Skeletal muscle satellite cell (primary cell): ENCODE measurements at regions not wholly inside any gene's neighbourhood (a gene's known extent, or its start where the extent isn't known, plus 50 kb on each side); places are given as distances from the start of the nearest gene placed in this dataset.

Experiments
- H3K27me3 ChIP-seq: 2 replicates; pipeline ENCODE4 v1.7.0; 2013; ENCODE audit warnings: low read length; ENCODE audit not compliant: control insufficient read depth, insufficient read depth
- H3K36me3 ChIP-seq: 2 replicates; pipeline ENCODE4 v1.7.0; 2013; ENCODE audit warnings: mild to moderate bottlenecking, control low read depth, low read length; ENCODE audit not compliant: insufficient read depth
- H3K4me1 ChIP-seq: 2 replicates; pipeline ENCODE4 v1.7.0; 2013; ENCODE audit warnings: low read length; ENCODE audit not compliant: control insufficient read depth, insufficient read depth
- H3K4me2 ChIP-seq: 2 replicates; pipeline ENCODE4 v1.7.0; 2013; ENCODE audit warnings: mild to moderate bottlenecking, low read length
- H3K4me3 ChIP-seq: 2 replicates; pipeline ENCODE4 v1.7.0; 2013; ENCODE audit warnings: low read length
- H3K9ac ChIP-seq: 2 replicates; pipeline ENCODE4 v1.7.0; 2013; ENCODE audit warnings: mild to moderate bottlenecking, low read depth, low read length, moderate library complexity
- H3K9me3 ChIP-seq: replicated peaks from 2 replicates; pipeline ENCODE4 v1.7.0; 2013; ENCODE audit warnings: mild to moderate bottlenecking, control low read depth, low read length

DNA sequence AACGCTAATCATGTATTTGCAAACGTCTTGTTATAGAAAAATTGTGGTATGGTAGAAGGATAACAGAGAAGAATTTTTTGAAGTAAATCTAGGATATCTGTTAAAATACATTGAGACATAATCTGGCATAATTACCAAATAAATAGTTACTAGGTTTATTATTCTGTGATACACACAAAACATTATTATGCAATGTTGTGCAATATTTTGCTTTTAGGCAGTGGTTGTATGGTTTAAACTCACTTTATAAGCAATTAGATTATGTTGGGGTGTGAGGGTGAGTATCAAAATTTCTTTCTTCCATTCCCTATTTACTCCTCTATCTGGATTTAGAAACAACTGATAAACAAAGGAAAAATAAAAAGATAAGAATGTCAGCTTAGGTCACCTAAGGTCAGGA lies 385.6 kb downstream of the SLITRK6 start:
- H3K9ac ChIP-seq, result no peak overlapping the region
- H3K9me3 ChIP-seq, result no peaks in the 10 kb centered on the region
- H3K36me3 ChIP-seq, result no peaks in the 10 kb centered on the region
- H3K4me1 ChIP-seq, result no peaks in the 10 kb centered on the region
- H3K4me2 ChIP-seq, result no peak overlapping the region
- H3K27me3 ChIP-seq, result no peaks in the 10 kb centered on the region
- H3K4me3 ChIP-seq, result no peak overlapping the region

DNA sequence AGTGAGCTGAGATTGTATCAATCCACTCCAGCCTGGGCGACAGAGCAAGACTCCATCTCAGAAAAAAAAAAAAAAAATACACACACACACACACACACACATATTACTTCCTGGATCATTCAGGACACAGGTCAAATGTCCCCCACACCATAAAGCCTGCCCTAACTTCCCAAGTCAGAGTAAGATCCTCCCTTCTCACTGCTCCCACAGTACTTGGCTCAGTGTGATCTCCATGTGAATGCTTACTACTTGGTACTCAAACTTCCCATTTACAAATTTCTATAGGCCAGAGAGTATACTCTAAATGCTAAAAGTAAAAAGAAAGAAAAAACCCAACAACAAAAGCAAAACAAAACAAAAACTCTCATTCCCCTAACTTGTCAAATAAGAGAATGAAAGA lies 386.8 kb downstream of the SLITRK6 start:
- no peak overlapping the region for H3K4me3 ChIP-seq
- H3K9me3 ChIP-seq, result no peaks in the 10 kb centered on the region
- H3K9ac ChIP-seq, result no peak overlapping the region
- H3K4me2 ChIP-seq, result no peak overlapping the region
- H3K36me3 ChIP-seq, result no peaks in the 10 kb centered on the region
- no peaks in the 10 kb centered on the region for H3K4me1 ChIP-seq
- H3K27me3 ChIP-seq, result no peaks in the 10 kb centered on the region

DNA sequence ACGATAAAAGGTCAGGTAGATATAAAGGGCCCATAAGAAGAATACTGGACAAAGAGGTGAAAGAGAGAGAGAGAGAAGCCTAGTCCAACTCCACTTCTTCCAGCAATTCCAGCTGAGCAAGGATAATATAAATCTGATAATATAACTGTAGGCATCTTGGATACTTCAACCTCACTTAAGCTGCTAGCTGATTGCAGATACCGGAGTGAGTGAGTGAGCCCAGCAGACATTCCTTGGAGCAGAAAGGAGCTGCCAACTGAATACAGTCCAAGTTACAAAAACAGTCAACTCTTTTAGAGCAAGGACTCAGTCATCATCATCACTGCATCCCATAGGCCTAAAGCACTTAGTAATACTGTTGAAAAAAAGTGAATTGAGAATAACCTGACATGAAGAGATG lies 387.6 kb downstream of the SLITRK6 start:
- Histone ChIP-seq H3K9ac (no peak overlapping the region), H3K4me3 (no peak overlapping the region), H3K4me2 (no peak overlapping the region), H3K9me3 (no peaks in the 10 kb centered on the region), H3K27me3 (no peaks in the 10 kb centered on the region), H3K4me1 (no peaks in the 10 kb centered on the region), H3K36me3 (no peaks in the 10 kb centered on the region)

DNA sequence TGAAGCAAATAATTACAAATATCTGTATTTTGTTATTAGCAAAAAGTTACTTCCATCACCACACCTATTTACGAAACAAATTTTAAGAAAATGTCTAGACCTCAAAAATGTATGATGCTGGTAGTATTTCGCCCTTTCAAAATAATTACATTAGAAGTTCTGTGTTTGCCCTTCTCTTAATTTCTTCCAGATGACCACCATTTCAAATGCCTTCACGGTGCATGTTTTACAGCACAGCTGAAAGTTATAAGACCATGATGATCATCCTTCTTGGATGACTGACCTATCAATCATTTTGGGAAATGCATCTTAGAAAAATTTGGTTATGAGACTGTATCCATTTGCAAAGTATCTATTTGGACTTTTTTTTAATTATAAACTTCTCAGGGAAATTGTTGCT lies 390.8 kb downstream of the SLITRK6 start:
- Histone ChIP-seq H3K36me3 (no peaks in the 10 kb centered on the region), H3K9ac (no peak overlapping the region), H3K9me3 (no peaks in the 10 kb centered on the region), H3K4me1 (no peaks in the 10 kb centered on the region), H3K4me3 (no peak overlapping the region), H3K4me2 (no peak overlapping the region), H3K27me3 (no peaks in the 10 kb centered on the region)

DNA sequence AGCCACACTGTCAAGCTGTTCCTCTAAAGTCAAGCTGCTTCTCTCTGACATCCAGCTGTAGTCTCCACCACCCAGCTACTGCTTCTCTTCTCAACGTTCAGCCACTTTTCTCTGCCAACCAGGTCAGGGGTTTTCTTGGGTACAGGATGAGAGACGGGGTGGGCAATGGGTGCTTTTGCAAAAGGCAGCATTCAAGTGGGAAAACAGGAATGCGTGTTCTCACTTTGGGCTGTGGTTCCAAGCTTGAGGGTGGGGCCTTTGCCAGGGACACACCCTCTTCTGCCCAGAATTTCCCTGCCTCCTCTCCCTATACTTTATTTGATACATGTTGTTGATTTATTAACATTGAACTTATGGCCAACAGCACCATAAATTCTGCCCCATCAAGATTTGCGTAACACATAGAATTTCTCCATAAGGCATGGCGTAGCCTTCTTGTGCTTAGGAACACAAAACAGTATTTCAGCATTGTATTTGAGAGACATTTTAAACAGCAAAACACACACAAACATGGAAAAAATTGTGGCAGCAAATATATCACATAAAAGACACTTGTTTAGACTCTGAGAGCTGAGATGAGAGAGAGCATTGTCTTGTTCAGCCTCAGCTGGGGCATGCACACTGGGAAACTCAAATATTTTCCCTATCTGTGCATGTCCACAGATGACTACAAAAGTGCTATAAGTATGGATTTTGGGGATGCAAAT lies 392.8 kb downstream of the SLITRK6 start:
- H3K9me3 ChIP-seq, result peaks cover 3% of the 10 kb centered on the region
- no peak overlapping the region for H3K9ac ChIP-seq
- no peaks in the 10 kb centered on the region for H3K4me1 ChIP-seq
- no peak overlapping the region for H3K4me3 ChIP-seq
- H3K4me2 ChIP-seq, result no peak overlapping the region
- H3K27me3 ChIP-seq, result no peaks in the 10 kb centered on the region
- H3K36me3 ChIP-seq, result no peaks in the 10 kb centered on the region

DNA sequence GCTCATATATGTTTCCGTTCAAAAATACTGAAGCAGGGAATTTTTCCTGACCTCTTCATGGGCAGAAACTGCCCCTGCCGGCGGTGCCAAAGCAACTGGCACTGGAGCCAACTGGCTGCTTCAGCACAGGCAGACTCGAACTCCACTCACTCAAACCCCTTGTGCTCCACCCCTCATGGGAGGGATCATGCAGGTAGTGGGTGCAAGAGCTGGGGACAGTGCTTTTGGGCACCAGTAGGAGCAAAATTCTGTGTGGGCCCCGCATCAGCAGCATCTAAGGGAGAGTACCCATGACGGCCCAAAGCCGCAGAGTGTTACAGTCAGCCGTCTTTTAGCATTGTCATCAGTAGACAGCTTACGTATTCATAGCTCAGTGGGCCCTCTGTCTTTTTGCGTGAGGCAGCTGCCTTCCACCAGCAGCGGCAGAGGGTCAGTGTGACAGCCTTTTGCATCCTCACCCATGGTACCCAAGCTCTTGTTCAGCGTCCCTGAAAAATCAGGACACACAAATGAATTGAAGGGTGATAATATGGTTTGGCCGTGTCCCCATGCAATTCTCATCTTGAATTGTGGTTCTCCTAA lies 393.8 kb downstream of the SLITRK6 start:
- no peaks in the 10 kb centered on the region for H3K27me3 ChIP-seq
- H3K9me3 ChIP-seq, result peaks cover 9% of the 10 kb centered on the region
- H3K4me1 ChIP-seq, result no peaks in the 10 kb centered on the region
- H3K4me3 ChIP-seq, result no peak overlapping the region
- H3K36me3 ChIP-seq, result no peaks in the 10 kb centered on the region
- H3K9ac ChIP-seq, result no peak overlapping the region
- no peak overlapping the region for H3K4me2 ChIP-seq

DNA sequence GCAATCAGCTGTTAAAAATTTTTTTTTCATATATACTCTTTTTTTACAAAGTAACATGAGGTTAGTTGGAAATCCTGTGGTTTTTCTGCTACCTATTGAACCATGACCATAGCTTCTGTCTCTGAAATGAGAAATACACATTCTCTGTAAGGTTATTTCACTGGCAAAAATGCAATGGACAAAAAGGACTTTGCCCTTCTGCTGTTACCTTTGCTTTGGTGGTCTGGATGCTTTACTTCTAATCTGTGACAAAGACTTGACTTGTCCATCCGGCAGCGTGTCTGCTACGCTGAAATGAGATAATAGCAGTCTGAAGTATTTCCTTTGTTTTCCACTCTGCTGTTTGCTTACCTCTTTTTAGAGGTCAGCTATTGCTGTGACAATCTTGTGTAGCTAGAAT lies 412.8 kb downstream of the SLITRK6 start:
- Histone ChIP-seq H3K4me3 (no peak overlapping the region), H3K36me3 (no peaks in the 10 kb centered on the region), H3K9me3 (peaks cover 7% of the 10 kb centered on the region), H3K9ac (no peak overlapping the region), H3K27me3 (no peaks in the 10 kb centered on the region), H3K4me1 (no peaks in the 10 kb centered on the region), H3K4me2 (no peak overlapping the region)

DNA sequence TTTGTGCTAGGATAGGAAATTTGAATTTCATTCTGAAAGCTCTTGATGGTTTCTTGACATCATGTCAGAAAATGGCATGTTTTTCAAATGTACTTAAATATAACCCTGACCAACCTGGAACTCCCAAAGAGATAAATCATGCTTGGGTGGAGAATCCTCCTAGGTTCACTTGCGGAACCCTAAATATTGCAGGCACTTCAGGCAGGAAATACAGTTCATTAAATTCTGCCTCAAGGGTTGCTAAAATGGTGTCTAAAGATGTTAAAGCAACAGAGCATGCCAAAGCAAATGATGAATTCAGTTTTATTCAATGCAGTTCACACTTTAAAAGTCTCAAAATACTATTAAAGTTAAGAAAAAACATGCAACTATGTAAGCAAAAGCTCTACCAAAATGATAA lies 415.9 kb downstream of the SLITRK6 start:
- Histone ChIP-seq H3K4me2 (no peak overlapping the region), H3K36me3 (no peaks in the 10 kb centered on the region), H3K4me3 (no peak overlapping the region)

DNA sequence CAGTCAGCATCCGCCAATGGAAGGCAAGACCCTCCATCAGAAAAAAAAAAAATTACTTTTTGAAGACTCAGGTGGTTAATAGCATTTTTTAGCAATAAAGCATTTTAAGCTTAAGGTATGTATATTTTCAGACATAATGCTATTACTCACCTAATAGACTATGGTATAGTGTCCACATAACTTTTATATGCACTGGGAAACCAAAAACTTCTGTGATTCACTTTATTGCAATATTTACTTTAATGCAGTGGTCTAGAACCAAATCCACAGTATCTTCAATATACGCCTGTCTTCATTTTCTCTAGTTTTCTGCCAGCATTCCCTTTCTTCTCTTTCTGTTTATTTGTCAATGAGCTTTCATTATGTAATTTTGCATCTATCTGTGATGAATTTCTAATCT lies 418.1 kb downstream of the SLITRK6 start:
- no peak overlapping the region for H3K4me2 ChIP-seq
- no peak overlapping the region for H3K4me3 ChIP-seq
- H3K36me3 ChIP-seq, result no peaks in the 10 kb centered on the region
- no peaks in the 10 kb centered on the region for H3K27me3 ChIP-seq
- no peak overlapping the region for H3K9ac ChIP-seq
- H3K9me3 ChIP-seq, result peaks cover 12% of the 10 kb centered on the region
- H3K4me1 ChIP-seq, result no peaks in the 10 kb centered on the region

More for the DNA sequence above, 415.9 kb downstream of the SLITRK6 start:
- H3K9me3 ChIP-seq, result peaks cover 12% of the 10 kb centered on the region
- H3K27me3 ChIP-seq, result no peaks in the 10 kb centered on the region
- no peak overlapping the region for H3K9ac ChIP-seq
- H3K4me1 ChIP-seq, result no peaks in the 10 kb centered on the region

DNA sequence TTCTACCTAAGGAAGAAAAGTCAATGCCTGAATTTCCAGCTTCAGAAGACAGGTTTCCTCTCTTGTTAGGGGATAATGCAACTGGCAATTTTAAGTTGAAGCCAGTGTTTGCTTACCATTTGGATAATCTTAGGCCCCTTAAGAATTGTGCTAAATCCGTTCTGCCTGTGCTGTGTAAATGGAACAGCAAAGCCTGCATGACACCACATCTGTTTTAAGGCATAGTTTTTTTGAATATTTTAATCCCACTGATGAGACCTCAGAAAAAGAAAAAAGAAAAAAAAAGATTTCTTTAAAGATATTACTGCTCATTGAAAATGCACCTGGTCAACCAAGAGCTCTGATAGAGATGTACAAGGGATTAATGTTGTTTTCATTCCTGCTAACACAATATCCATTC lies 419.2 kb downstream of the SLITRK6 start:
- no peaks in the 10 kb centered on the region for H3K4me1 ChIP-seq
- H3K4me2 ChIP-seq, result no peak overlapping the region
- H3K36me3 ChIP-seq, result no peaks in the 10 kb centered on the region
- no peak overlapping the region for H3K4me3 ChIP-seq
- no peaks in the 10 kb centered on the region for H3K27me3 ChIP-seq
- peaks cover 11% of the 10 kb centered on the region for H3K9me3 ChIP-seq
- H3K9ac ChIP-seq, result no peak overlapping the region

DNA sequence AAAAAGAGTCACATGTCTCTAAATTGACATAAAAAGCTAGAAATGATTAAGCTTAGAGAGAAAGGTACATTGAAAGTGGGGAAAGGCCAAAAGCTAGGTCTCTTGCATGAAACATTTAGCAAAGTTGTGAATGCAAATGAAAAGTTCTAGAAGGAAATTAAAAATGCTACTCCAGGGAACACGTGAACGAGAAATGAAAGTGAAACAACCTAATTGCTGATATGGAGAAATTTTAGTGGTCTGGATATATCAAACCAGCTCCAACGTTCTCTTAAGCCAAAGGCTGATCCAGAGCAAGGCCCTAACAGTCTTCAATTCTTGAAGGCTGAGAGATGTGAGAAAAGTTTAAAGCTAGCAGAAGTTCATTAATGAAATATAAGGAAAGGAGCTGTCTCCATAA lies 419.8 kb downstream of the SLITRK6 start:
- Histone ChIP-seq H3K4me1 (no peaks in the 10 kb centered on the region), H3K4me3 (no peak overlapping the region), H3K36me3 (no peaks in the 10 kb centered on the region), H3K27me3 (no peaks in the 10 kb centered on the region), H3K9me3 (peaks cover 10% of the 10 kb centered on the region), H3K9ac (no peak overlapping the region), H3K4me2 (no peak overlapping the region)

DNA sequence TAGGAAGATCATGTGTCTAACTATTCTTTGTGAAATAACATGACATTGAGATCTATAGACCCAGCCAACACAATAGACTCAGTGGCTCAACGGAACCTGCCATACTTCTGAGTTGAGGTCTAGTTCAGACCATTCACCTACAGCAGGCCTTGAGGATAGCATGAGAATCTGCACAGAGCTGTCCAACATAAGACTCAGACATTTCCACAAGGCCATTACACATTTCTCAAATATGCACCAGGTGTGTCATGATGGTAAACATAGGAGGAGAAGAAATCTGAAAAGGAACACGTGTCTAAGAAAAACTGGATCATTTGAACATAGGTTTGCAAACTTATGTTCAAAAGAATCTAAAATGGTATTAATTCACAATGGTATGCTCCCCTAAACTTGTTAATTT lies 421.4 kb downstream of the SLITRK6 start:
- peaks cover 10% of the 10 kb centered on the region for H3K9me3 ChIP-seq
- H3K4me2 ChIP-seq, result no peak overlapping the region
- H3K36me3 ChIP-seq, result no peaks in the 10 kb centered on the region
- no peaks in the 10 kb centered on the region for H3K27me3 ChIP-seq
- H3K4me1 ChIP-seq, result no peaks in the 10 kb centered on the region
- H3K9ac ChIP-seq, result no peak overlapping the region
- no peak overlapping the region for H3K4me3 ChIP-seq
